Erythroblast (primary cell): ENCODE measurements at regions not wholly inside any gene's neighbourhood (a gene's known extent, or its start where the extent isn't known, plus 50 kb on each side); places are given as distances from the start of the nearest gene placed in this dataset.

Source experiments
- DNase-seq, 2 experiments: peaks; one replicate each; lab custom pipeline; 2025; lab: John Stamatoyannopoulos, UW
- GATA1 ChIP-seq: IDR thresholded peaks from 2 replicates; pipeline ENCODE4 v1.6.1; 2011; ENCODE audit warnings: low read depth, mild to moderate bottlenecking, control low read depth, low read length, moderate library complexity
- POLR2A ChIP-seq: IDR thresholded peaks from 2 replicates; pipeline ENCODE4 v1.6.1; 2011; ENCODE audit warnings: mild to moderate bottlenecking, low read length

- no peak for TF ChIP-seq POLR2A
- no peak for TF ChIP-seq GATA1
- no peak for DNase-seq
Observed at GRCh38 chr11:131157678-131158077, 212.7 kb upstream of the NTM start.

DNA sequence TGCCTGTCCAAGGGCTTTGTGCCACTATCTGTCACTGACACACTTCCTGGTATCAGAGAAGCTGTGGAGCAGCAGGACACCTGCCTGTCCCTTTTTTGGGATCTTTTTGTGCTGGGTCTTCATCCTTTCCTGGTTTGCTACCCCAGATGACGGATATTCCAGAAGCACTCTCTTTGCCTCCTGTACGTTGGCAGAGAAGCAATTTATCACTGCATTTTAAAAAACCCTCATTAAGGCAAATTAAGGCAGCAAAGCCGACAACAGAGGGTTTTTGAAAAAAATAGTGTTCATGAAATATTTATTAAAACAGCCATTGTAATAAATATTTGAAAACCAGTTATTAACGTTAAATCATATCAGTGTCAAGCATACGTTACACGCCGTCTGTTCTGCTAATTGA is 209.6 kb upstream of the NTM start:
- TF ChIP-seq POLR2A, result no peak
- no peak for DNase-seq

DNA sequence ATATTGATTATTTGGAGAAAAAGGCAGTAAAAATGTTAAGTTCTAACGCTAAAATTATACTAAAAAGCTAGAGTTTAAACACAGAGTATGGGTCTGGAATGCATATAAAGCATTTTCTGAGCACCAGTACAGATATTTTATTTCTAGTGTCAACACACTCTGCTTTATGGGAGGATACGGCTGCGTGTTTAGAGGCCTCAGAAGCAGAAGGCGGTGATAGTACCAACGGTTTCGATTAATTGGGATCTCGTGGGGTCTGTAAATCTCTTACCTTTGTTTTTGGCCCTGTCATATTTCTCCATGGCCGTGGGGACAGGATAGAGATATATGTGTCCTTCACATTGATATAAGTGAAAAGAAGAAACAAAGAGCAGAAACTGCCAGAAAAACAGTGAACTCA is 206.8 kb upstream of the NTM start:
- no peak for TF ChIP-seq GATA1
- no peak for TF ChIP-seq POLR2A
- DNase-seq, result no peak

DNA sequence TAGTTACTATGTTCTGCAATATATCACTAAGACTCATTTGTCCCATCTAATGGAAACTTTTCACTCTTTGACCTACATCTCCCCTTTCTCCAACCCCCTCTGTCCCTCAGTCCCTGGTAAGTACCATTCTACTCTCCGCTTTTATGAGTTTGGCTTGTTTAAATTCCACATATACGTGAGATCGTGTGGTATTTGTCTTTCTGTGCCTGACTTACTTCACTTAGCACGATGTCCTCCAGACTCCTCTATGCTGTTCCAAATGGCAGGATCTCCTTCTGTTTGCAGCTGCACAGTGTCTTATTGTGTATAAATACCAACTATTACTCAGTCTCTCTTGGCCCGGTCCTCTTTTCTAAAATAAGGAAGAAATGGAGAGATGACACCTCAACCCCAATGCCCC is 205.4 kb upstream of the NTM start:
- TF ChIP-seq GATA1, result no peak
- TF ChIP-seq POLR2A, result no peak
- DNase-seq, result no peak

GRCh38 chr11:131168839-131169713 is 201.3 kb upstream of the NTM start:
- DNase-seq, result no peak
- TF ChIP-seq POLR2A (no peak), GATA1 (no peak)

DNA sequence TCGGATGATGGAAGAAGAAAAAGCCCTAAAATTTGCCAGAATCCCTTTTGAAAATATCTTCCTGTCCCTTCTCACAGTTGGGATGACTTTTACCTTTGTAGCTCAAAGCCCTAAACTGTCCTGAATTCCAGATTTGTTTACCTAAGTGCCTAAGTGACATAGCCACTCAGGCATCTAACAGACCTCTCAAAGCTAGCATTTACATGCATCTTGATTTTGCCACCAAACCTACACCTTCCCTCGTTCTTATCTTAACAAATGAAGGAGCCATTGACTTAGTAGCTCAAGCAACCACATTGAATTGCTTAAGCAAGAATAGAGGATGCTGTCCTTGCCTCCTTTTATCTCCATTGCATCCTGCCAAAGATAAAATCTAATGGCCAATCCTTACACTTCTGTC is 198.4 kb upstream of the NTM start:
- no peak for DNase-seq
- TF ChIP-seq POLR2A, result no peak

DNA sequence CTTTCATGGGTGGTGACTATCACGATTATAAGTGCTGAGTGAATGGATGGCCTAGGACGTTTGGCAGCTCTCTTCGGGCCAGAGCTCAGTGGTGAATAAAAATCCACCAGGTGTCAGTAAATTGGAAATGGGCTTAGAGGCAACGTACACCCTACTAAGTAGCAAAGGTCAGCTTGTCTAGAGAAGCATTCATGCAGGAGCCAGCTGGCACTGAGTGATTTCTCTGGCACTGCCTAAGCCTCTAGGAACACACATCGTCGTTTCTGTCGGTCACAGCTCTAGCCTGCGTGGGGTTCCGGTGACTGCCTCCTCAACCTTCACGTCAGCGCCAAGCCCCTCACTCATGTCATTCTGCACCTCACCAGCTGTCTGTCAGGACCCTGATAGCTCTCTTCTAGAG is 192.4 kb upstream of the NTM start:
- no peak for TF ChIP-seq POLR2A
- TF ChIP-seq GATA1, result no peak
- no peak for DNase-seq

DNA sequence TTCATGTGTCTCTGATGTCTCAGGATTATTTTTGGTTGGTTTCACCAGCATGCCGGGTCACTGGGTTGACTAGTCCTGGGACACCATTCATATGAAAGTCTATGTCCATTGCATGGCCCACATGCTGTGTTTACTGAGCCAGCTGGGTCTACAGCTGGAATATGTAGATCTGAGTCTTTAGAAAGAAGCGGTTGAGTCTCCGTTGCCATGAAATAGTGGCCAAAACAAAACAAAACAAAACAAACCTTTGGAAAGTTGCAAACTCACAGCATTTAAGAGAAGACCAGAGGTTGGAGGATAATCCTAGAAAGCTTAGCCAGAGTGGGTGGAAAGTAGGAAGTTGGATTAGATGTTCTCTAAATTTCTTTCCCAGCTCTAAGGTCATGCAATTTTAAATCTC is 191.8 kb upstream of the NTM start:
- TF ChIP-seq POLR2A (no peak), GATA1 (no peak)
- DNase-seq, result no peak

DNA sequence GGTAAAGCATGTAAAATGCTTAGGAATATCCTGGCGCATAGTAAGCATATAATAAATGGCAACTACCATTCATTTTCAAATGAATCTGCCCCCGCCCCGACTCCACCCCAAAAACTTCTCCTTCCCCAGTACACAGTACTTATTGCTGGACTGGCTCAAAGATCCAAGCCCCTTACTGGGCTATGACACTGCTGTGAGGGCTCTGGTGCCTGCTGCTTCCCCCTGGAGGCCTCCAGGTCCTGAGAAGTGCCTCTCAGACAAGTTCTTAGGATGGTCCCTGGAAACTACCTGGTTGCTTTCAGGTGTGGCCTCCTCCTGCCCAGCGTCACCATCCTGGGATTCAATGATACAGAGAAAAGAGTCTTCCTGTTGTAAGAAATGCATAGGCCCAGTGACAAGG is 190.6 kb upstream of the NTM start:
- TF ChIP-seq GATA1, result no peak
- no peak for TF ChIP-seq POLR2A
- DNase-seq, result no peak

DNA sequence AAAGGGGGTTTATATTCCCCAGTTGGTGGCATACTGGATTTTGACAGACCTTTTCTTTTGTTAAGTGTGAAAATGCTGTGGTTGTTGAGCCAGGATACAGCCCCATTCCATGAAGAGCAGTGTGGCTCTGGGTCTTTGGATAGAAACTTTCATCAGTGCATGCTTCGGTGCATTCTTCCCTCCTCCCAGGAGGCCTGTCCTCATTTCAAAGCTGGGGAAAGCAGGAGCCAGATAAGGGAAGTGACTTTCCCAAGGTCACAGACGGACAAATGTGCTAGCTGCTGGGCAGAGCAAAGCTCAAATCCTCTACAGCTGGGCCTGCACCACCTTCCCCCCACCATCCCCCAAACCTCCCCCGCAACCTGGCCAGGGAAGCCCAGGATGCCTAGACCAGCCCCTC is 184.5 kb upstream of the NTM start:
- DNase-seq, result no peak
- TF ChIP-seq POLR2A (no peak), GATA1 (no peak)

DNA sequence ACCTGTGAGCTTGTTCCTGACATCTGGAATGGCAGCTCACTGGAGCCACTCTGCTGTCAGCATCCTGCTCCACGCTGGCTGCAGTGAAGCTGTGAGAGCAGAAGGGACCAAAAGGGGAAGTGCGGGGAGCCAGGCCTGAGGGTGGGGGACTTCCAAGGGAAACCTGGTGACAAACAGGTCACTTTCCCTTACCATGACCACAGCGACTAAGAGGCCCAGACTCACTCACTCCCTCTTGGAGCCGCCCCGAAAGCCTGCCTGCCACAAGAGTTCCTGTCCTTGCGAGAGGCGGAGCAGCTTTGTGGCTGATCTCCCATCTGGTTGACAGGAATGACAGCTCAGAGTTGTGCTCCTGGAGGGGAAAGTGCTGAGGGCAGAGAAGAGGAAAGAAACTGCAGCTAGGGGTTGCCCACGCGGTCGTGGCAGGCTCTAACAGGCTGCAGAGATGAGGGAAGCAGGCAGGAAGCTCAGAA is 183.8 kb upstream of the NTM start:
- DNase-seq, result no peak
- TF ChIP-seq POLR2A, result no peak

- TF ChIP-seq POLR2A, result no peak
- no peak for TF ChIP-seq GATA1
- DNase-seq, result no peak
Observed at GRCh38 chr11:131190446-131190845, 180.0 kb upstream of the NTM start.

GRCh38 chr11:131191606-131192005 is 178.8 kb upstream of the NTM start:
- no peak for TF ChIP-seq POLR2A
- no peak for TF ChIP-seq GATA1
- DNase-seq, result no peak

DNA sequence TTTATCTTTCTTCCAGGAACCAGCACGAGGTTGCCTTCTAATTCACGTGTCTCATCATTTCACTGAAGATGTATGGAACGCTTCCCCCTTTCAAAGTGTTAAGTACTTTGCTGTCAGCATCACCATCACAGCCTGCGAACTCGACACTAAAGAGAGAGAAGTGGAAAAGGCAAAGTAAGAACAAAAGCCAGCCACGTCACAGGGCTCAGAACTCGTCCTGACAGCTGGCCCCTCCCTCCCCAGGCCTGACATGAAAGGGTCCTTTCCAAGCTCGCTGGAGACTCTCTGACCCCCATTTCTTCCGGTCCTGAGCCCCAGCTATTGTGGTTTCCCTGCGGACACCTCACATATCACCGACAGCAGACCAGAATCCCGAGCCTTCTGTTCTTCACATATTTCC is 177.8 kb upstream of the NTM start:
- DNase-seq, result no peak
- no peak for TF ChIP-seq GATA1

GRCh38 chr11:131193031-131193501 is 177.3 kb upstream of the NTM start:
- no peak for DNase-seq
- TF ChIP-seq GATA1 (no peak), POLR2A (no peak)

GRCh38 chr11:131194726-131195125 is 175.7 kb upstream of the NTM start:
- TF ChIP-seq GATA1, result no peak
- TF ChIP-seq POLR2A, result no peak
- DNase-seq, result no peak
